K562 (cell line): ENCODE measurements at regions not wholly inside any gene's neighbourhood (a gene's known extent, or its start where the extent isn't known, plus 50 kb on each side); places are given as distances from the start of the nearest gene placed in this dataset.

Experiments
- ATAC-seq: fragments of 200-7000 bp; cut with Tn5 transposase; 3 replicates; pipeline ENCODE4 v1.9.1; 2020; ENCODE audit warnings: moderate library complexity
- BruUV-seq: library from RNA; stranded (reverse); fragments of 400-500 nt; replicated peaks from 2 replicates; lab custom pipeline; 2021; lab: Mats Ljungman, UMichigan
- CTCF ChIA-PET: fragments of 300-600 bp; formaldehyde crosslinking; extraction: SDS; loops from one replicate; lab custom pipeline; 2021; ENCODE audit warnings: low intra/inter-chr PET ratio; lab: Yijun Ruan, JAX
- POLR2A ChIA-PET: fragments of 300-600, 350-650 bp; sonication (Branson Sonifier 250); formaldehyde crosslinking; extraction: SDS; loops from one replicate; lab custom pipeline; 2021; ENCODE audit warnings: antibody characterized with exemption, inconsistent platforms; lab: Yijun Ruan, JAX
- DNase-seq, 4 experiments: peaks; one replicate each; pipeline versions ENCODE4 v3.0.0 to v3.0.0-alpha.2; 2011 to 2018; ENCODE audit warnings: low spot score in 3 of 4, mixed read lengths in 3 of 4; ENCODE audit errors: extremely low read depth in 1 of 4
- FAIRE-seq: peaks from 2 replicates; lab custom pipeline; 2011; peaks lifted over from hg19 to GRCh38; lab: Jason Lieb, UNC
- H2AFZ ChIP-seq: 2 replicates; pipeline ENCODE4 v1.6.0; 2011; ENCODE audit warnings: low read depth, low read length, control low read depth, inconsistent platforms
- H3K27ac ChIP-seq: fragments of 200-600 bp; 3 replicates; pipeline ENCODE4 v1.8.0; 2011; ENCODE audit warnings: low read depth, mild to moderate bottlenecking, control low read depth, inconsistent platforms, low read length, moderate library complexity, mixed read lengths; ENCODE audit errors: extremely low read depth
- H3K27me3 ChIP-seq, 2 experiments: fragments of 300-600 bp in 1 of 2; 2 replicates in 1 of 2; 3 replicates in 1 of 2; pipeline versions ENCODE4 v1.6.0 to v1.8.0; 2011; ENCODE audit warnings: inconsistent platforms in 2 of 2, low read length in 2 of 2, mild to moderate bottlenecking in 1 of 2, mixed read lengths in 1 of 2, moderate library complexity in 1 of 2; ENCODE audit not compliant: control insufficient read depth in 2 of 2, insufficient read depth in 2 of 2
- H3K36me3 ChIP-seq: fragments of 300-600 bp; 3 replicates; pipeline ENCODE4 v1.8.0; 2011; ENCODE audit warnings: mild to moderate bottlenecking, low read length, inconsistent platforms; ENCODE audit not compliant: control insufficient read depth, insufficient read depth
- H3K4me1 ChIP-seq, 2 experiments: fragments of 200-600 bp in 1 of 2; replicated peaks in 1 of 2; 2 replicates in 1 of 2; 3 replicates in 1 of 2; pipeline versions ENCODE4 v1.5.1 to v1.8.0; 2011; ENCODE audit warnings: inconsistent platforms in 2 of 2, low read length in 2 of 2, mild to moderate bottlenecking in 1 of 2, mixed read lengths in 1 of 2, moderate library complexity in 1 of 2; ENCODE audit not compliant: control insufficient read depth in 2 of 2, insufficient read depth in 2 of 2
- H3K4me2 ChIP-seq: 2 replicates; pipeline ENCODE4 v1.6.1; 2011; ENCODE audit warnings: low read length, control low read depth, inconsistent platforms, mixed read lengths; ENCODE audit not compliant: insufficient read depth
- H3K4me3 ChIP-seq: fragments of 200-600 bp; sonication (generic), shearing (Covaris generic); 2 replicates; pipeline ENCODE4 v1.5.1; 2016; ENCODE audit warnings: control low read depth, inconsistent platforms
- H3K79me2 ChIP-seq: fragments of 200-600 bp; 3 replicates; pipeline ENCODE4 v1.8.0; 2011; ENCODE audit warnings: low read length, inconsistent platforms; ENCODE audit not compliant: control insufficient read depth, insufficient read depth
- H3K9ac ChIP-seq, 2 experiments: 2 replicates each; pipeline versions ENCODE4 v1.6.0 to v1.6.1; 2011; ENCODE audit warnings: low read depth in 2 of 2, low read length in 2 of 2, control low read depth in 1 of 2, inconsistent platforms in 1 of 2, mild to moderate bottlenecking in 1 of 2, mixed read lengths in 1 of 2; ENCODE audit not compliant: insufficient read depth in 1 of 2
- H3K9me1 ChIP-seq: one replicate; pipeline ENCODE4 v1.6.0; 2011; ENCODE audit warnings: inconsistent platforms, mild to moderate bottlenecking, low read length, moderate library complexity; ENCODE audit not compliant: control insufficient read depth, insufficient read depth
- H3K9me3 ChIP-seq: replicated peaks from 2 replicates; pipeline ENCODE4 v1.5.1; 2011; ENCODE audit warnings: low read depth, low read length, inconsistent platforms; ENCODE audit not compliant: control insufficient read depth, insufficient read depth
- H4K20me1 ChIP-seq: replicated peaks from 2 replicates; pipeline ENCODE4 v1.6.1; 2011; ENCODE audit warnings: low read length, inconsistent platforms, mixed read lengths; ENCODE audit not compliant: control insufficient read depth, insufficient read depth
- BCL6 ChIP-seq: fragments of 250-450 bp; sonication (Bioruptor Pico); IDR thresholded peaks from 2 replicates; pipeline ENCODE4 v1.4.0; 2020
- C11orf30 ChIP-seq: fragments of 450-650 bp; IDR thresholded peaks from 2 replicates; pipeline ENCODE4 v1.6.1; 2016; ENCODE audit warnings: low read depth, mild to moderate bottlenecking
- FOXO4 ChIP-seq: fragments of 450-650 bp; formaldehyde crosslinking; IDR thresholded peaks from 2 replicates; pipeline ENCODE4 v1.4.0; 2020; ENCODE audit warnings: mild to moderate bottlenecking, moderate library complexity
- HBP1 ChIP-seq: fragments of 450-650 bp; formaldehyde crosslinking; IDR thresholded peaks from 2 replicates; pipeline ENCODE4 v1.4.0; 2022; ENCODE audit warnings: missing genetic modification characterization
- JUNB ChIP-seq: fragments of 450-650 bp; formaldehyde crosslinking; conservative IDR thresholded peaks from 2 replicates; pipeline ENCODE4 v1.4.0; 2020; ENCODE audit warnings: mild to moderate bottlenecking
- MNT ChIP-seq, 2 experiments: fragments of 450-650 bp; conservative IDR thresholded peaks; 2 replicates each; pipeline ENCODE4 v1.6.1; 2017; ENCODE audit warnings: mild to moderate bottlenecking in 2 of 2, moderate library complexity in 2 of 2
- NR0B1 ChIP-seq: fragments of 450-650 bp; IDR thresholded peaks from one replicate; pipeline ENCODE4 v1.6.1; 2018; ENCODE audit warnings: mild to moderate bottlenecking, moderate library complexity; ENCODE audit not compliant: partially characterized antibody
- PML ChIP-seq: IDR thresholded peaks from 2 replicates; pipeline ENCODE4 v1.6.1; 2012; ENCODE audit warnings: low read length, inconsistent platforms
- SMARCE1 ChIP-seq: fragments of 450-650 bp; IDR thresholded peaks from 2 replicates; pipeline ENCODE4 v1.7.1; 2016; ENCODE audit warnings: mild to moderate bottlenecking
- ZBTB49 ChIP-seq: sonication (generic); formaldehyde crosslinking; IDR thresholded peaks from 2 replicates; pipeline ENCODE4 v1.8.0; 2022; ENCODE audit warnings: missing genetic modification reagents, mild to moderate bottlenecking, borderline replicate concordance
- ZNF41 ChIP-seq: fragments of 250-450 bp; sonication (Bioruptor Pico); conservative IDR thresholded peaks from 2 replicates; pipeline ENCODE4 v1.4.0; 2020; ENCODE audit warnings: mild to moderate bottlenecking
- WGBS: fragments of 100-300 bp; shearing (Covaris generic); methylation state at CpG from one replicate; pipeline ENCODE4 v1.1.6; 2016; ENCODE audit warnings: low coverage, mixed read lengths; ENCODE audit not compliant: insufficient coverage; ENCODE audit errors: missing lambda C conversion rate; 5-methylcytosine and 5-hydroxymethylcytosine counted together
- in situ Hi-C: fragments of 300-500 bp; cut with MboI; formaldehyde crosslinking; loops from 4 replicates; pipeline ENCODE4 v1.15.0; 2018; ENCODE audit warnings: inconsistent platforms, mixed read lengths
- intact Hi-C: fragments of 100-400 bp; cut with micrococcal nuclease; formaldehyde crosslinking; loops from 2 replicates; pipeline ENCODE4 v1.14.2; 2022

GRCh38 chr10:20991526-20991925 is 94.4 kb upstream of the NEBL start:
- BruUV-seq, result no TSS peak
- no peak overlapping the region for H3K4me2 ChIP-seq
- in situ Hi-C loops (no loop called here), intact Hi-C loops (no loop called here)
- no peak overlapping the region for H2AFZ ChIP-seq
- H3K79me2 ChIP-seq, result no peaks in the 10 kb centered on the region
- 12% methylated on average over 1 of the region's 1 CpG for WGBS
- FAIRE-seq (no peak), DNase-seq (no peak), ATAC-seq (no peak)
- no peaks in the 10 kb centered on the region for H4K20me1 ChIP-seq
- no peaks in the 10 kb centered on the region for H3K36me3 ChIP-seq
- no peaks in the 10 kb centered on the region for H3K9me1 ChIP-seq
- ChIA-PET CTCF (no interaction called here), POLR2A (no interaction called here)
- H3K4me1 ChIP-seq, result no peaks in the 10 kb centered on the region
- no peak overlapping the region for H3K4me3 ChIP-seq
- H3K9ac ChIP-seq, result no peak overlapping the region
- no peaks in the 10 kb centered on the region for H3K9me3 ChIP-seq
- no peak overlapping the region for H3K27ac ChIP-seq
- TF ChIP-seq SMARCE1, result no peak
- TF ChIP-seq PML, result no peak
- no peak for TF ChIP-seq C11orf30
- TF ChIP-seq MNT (conservative IDR thresholded peaks at IDR 0.05), result no peak
- TF ChIP-seq JUNB, result no peak
- TF ChIP-seq NR0B1, result no peak
- no peak for TF ChIP-seq ZBTB49 (CRISPR knock-in tag)
- no peak for TF ChIP-seq ZNF41 (CRISPR knock-in tag)
- TF ChIP-seq FOXO4 (CRISPR knock-in tag), result no peak
- TF ChIP-seq BCL6 (CRISPR knock-in tag), result no peak
- TF ChIP-seq HBP1 (CRISPR knock-in tag), result no peak
- no peaks in the 10 kb centered on the region for H3K27me3 ChIP-seq
